Keratinocyte (primary cell): ENCODE measurements at regions not wholly inside any gene's neighbourhood (a gene's known extent, or its start where the extent isn't known, plus 50 kb on each side); places are given as distances from the start of the nearest gene placed in this dataset.

ENCODE experiments used
- DNase-seq: peaks from one replicate; pipeline ENCODE4 v3.0.0-alpha.2; 2011; ENCODE audit warnings: low read depth, missing footprints, low spot score
- FAIRE-seq: peaks from 2 replicates; lab custom pipeline; 2011; peaks lifted over from hg19 to GRCh38; lab: Jason Lieb, UNC
- H2AFZ ChIP-seq: 2 replicates; pipeline ENCODE4 v1.6.0; 2012; ENCODE audit warnings: low read length, control low read depth, inconsistent platforms; ENCODE audit not compliant: control insufficient read depth
- H3K27ac ChIP-seq: 2 replicates; pipeline ENCODE4 v1.5.1; 2011; ENCODE audit warnings: low read length; ENCODE audit not compliant: control insufficient read depth, insufficient read depth
- H3K27me3 ChIP-seq: 3 replicates; pipeline ENCODE4 v1.6.0; 2011; ENCODE audit warnings: low read length; ENCODE audit not compliant: control insufficient read depth, insufficient read depth; ENCODE audit errors: extremely low read depth
- H3K36me3 ChIP-seq, 2 experiments: 2 replicates in 1 of 2; 3 replicates in 1 of 2; pipeline ENCODE4 v1.5.1; 2011; ENCODE audit warnings: low read length in 2 of 2, mild to moderate bottlenecking in 1 of 2; ENCODE audit not compliant: control insufficient read depth in 2 of 2, insufficient read depth in 2 of 2; ENCODE audit errors: extremely low read depth in 1 of 2
- H3K4me1 ChIP-seq: 3 replicates; pipeline ENCODE4 v1.5.1; 2011; ENCODE audit warnings: low read length; ENCODE audit not compliant: control insufficient read depth, insufficient read depth; ENCODE audit errors: extremely low read depth
- H3K4me2 ChIP-seq: 3 replicates; pipeline ENCODE4 v1.6.0; 2011; ENCODE audit warnings: low read depth, low read length; ENCODE audit not compliant: control insufficient read depth, insufficient read depth; ENCODE audit errors: extremely low read depth
- H3K4me3 ChIP-seq, 3 experiments: fragments of 200-600 bp in 1 of 3; sonication (generic) in 1 of 3; 2 replicates in 2 of 3; 3 replicates in 1 of 3; pipeline ENCODE4 v1.5.1; 2011 to 2016; ENCODE audit warnings: low read length in 3 of 3, mild to moderate bottlenecking in 3 of 3, control low read depth in 2 of 3, inconsistent platforms in 1 of 3, low read depth in 1 of 3, mixed read lengths in 1 of 3, mixed run types in 1 of 3, moderate library complexity in 1 of 3; ENCODE audit not compliant: control insufficient read depth in 2 of 3, insufficient read depth in 2 of 3; ENCODE audit errors: extremely low read depth in 1 of 3
- H3K79me2 ChIP-seq: 2 replicates; pipeline ENCODE4 v1.6.0; 2012; ENCODE audit warnings: low read length; ENCODE audit not compliant: control insufficient read depth, insufficient read depth
- H3K9ac ChIP-seq: 3 replicates; pipeline ENCODE4 v1.6.0; 2011; ENCODE audit warnings: low read length; ENCODE audit not compliant: control insufficient read depth, insufficient read depth; ENCODE audit errors: extremely low read depth
- H3K9me1 ChIP-seq: 3 replicates; pipeline ENCODE4 v1.6.0; 2011; ENCODE audit warnings: low read length; ENCODE audit not compliant: control insufficient read depth, insufficient read depth; ENCODE audit errors: extremely low read depth
- H3K9me3 ChIP-seq: 2 replicates; pipeline ENCODE4 v1.5.1; 2012; ENCODE audit warnings: low read depth, low read length; ENCODE audit not compliant: control insufficient read depth
- H4K20me1 ChIP-seq: 3 replicates; pipeline ENCODE4 v1.6.0; 2011; ENCODE audit warnings: low read length; ENCODE audit not compliant: control insufficient read depth, insufficient read depth; ENCODE audit errors: extremely low read depth
- CTCF ChIP-seq, 3 experiments: IDR thresholded peaks in 1 of 3; conservative IDR thresholded peaks in 1 of 3; optimal IDR thresholded peaks in 1 of 3; 2 replicates in 2 of 3; 3 replicates in 1 of 3; pipeline versions ENCODE3 to v1.5.1; 2011; ENCODE audit warnings: low read length in 3 of 3, mild to moderate bottlenecking in 3 of 3, moderate library complexity in 2 of 3, control low read depth in 1 of 3, inconsistent platforms in 1 of 3; ENCODE audit not compliant: insufficient read depth in 2 of 3; ENCODE audit errors: extremely low read depth in 1 of 3
- EZH2 ChIP-seq: IDR thresholded peaks from one replicate; pipeline ENCODE4 v1.6.1; 2012; ENCODE audit warnings: inconsistent platforms, mild to moderate bottlenecking, low read length, moderate library complexity
- dilution Hi-C: fragments of 300-500 bp; cut with MboI; formaldehyde crosslinking; loops from one replicate; pipeline ENCODE4 v1.7.0; 2020; ENCODE audit warnings: low sequenced_read_pairs; ENCODE audit not compliant: extremely low pct_ligation_motif_present

DNA sequence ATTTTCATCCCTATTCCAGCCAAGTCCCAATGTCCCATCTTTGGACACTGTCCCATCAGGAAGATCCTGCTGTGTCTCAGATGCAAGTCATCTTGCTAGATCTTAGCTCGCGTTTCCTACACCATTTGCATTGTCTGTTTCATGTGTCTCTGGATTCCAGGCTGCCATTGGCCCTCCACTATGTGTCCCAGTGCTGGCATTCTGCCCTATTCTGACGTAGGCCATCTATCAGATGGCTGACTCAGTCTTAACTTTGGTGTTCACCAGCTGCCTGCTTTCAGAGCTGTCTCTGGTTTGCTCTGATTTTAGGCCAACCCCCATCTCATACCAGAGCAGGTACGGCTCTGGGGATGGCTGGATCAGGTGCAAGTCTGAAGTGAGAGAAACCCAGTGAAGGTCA lies 300.9 kb upstream of the ASIC2 start:
- dilution Hi-C loops: no loop called here
- H3K27me3 ChIP-seq: no peaks in the 10 kb centered on the region
- DNase-seq (no peak), FAIRE-seq (no peak)
- H3K9me3 ChIP-seq: no peaks in the 10 kb centered on the region
- H3K79me2 ChIP-seq: no peaks in the 10 kb centered on the region
- H3K4me1 ChIP-seq: no peaks in the 10 kb centered on the region
- H3K36me3 ChIP-seq: no peaks in the 10 kb centered on the region
- no peak overlapping the region for H3K4me3 ChIP-seq
- no peak overlapping the region for H3K4me2 ChIP-seq
- H3K9ac ChIP-seq: no peak overlapping the region
- H3K27ac ChIP-seq: no peak overlapping the region
- TF ChIP-seq EZH2 (no peak), CTCF (optimal IDR thresholded peaks at IDR 0.05 in 1 of 3, IDR thresholded peaks at IDR 0.05 in 1 of 3, conservative IDR thresholded peaks at IDR 0.05 in 1 of 3; ENCODE audit: extremely low read depth in 1 of 3, insufficient read depth in 2 of 3, low read length in 3 of 3) (no peak)
- no peaks in the 10 kb centered on the region for H3K9me1 ChIP-seq
- H2AFZ ChIP-seq: no peak overlapping the region
- no peaks in the 10 kb centered on the region for H4K20me1 ChIP-seq

GRCh38 chr17:33595828-33596227 lies 302.7 kb upstream of the ASIC2 start:
- DNase-seq: no peak
- TF ChIP-seq EZH2 (no peak), CTCF (optimal IDR thresholded peaks at IDR 0.05 in 1 of 3, IDR thresholded peaks at IDR 0.05 in 1 of 3, conservative IDR thresholded peaks at IDR 0.05 in 1 of 3; ENCODE audit: extremely low read depth in 1 of 3, insufficient read depth in 2 of 3, low read length in 3 of 3) (no peak)
- Histone ChIP-seq H3K9me1 (no peaks in the 10 kb centered on the region), H3K4me3 (no peak overlapping the region), H3K9ac (no peak overlapping the region), H2AFZ (no peak overlapping the region), H3K79me2 (no peaks in the 10 kb centered on the region), H3K27ac (no peak overlapping the region), H3K4me2 (no peak overlapping the region), H4K20me1 (no peaks in the 10 kb centered on the region), H3K27me3 (no peaks in the 10 kb centered on the region), H3K4me1 (no peaks in the 10 kb centered on the region), H3K36me3 (no peaks in the 10 kb centered on the region), H3K9me3 (no peaks in the 10 kb centered on the region)
- dilution Hi-C loops: no loop called here
- FAIRE-seq: no peak
